Ishikawa (cell line): ENCODE measurements at regions not wholly inside any gene's neighbourhood (a gene's known extent, or its start where the extent isn't known, plus 50 kb on each side); places are given as distances from the start of the nearest gene placed in this dataset.

Experiments used
- CEBPB ChIP-seq: IDR thresholded peaks from 2 replicates; pipeline ENCODE4 v1.6.1; 2012
- CREB1 ChIP-seq: IDR thresholded peaks from 2 replicates; pipeline ENCODE4 v1.6.1; 2012; ENCODE audit warnings: low read depth
- EGR1 ChIP-seq: IDR thresholded peaks from 2 replicates; pipeline ENCODE4 v1.6.1; 2012
- EP300 ChIP-seq: IDR thresholded peaks from 2 replicates; pipeline ENCODE4 v1.6.1; 2012; ENCODE audit warnings: borderline replicate concordance
- FOXM1 ChIP-seq: IDR thresholded peaks from 2 replicates; pipeline ENCODE4 v1.6.1; 2012; ENCODE audit warnings: low read depth, borderline replicate concordance
- NFIC ChIP-seq: IDR thresholded peaks from 2 replicates; pipeline ENCODE4 v1.6.1; 2012
- RAD21 ChIP-seq: IDR thresholded peaks from 2 replicates; pipeline ENCODE4 v1.6.1; 2012; ENCODE audit warnings: low read depth
- TAF1 ChIP-seq: IDR thresholded peaks from 2 replicates; pipeline ENCODE4 v1.6.1; 2012; ENCODE audit warnings: low read depth, mild to moderate bottlenecking
- TCF12 ChIP-seq: IDR thresholded peaks from 2 replicates; pipeline ENCODE4 v1.6.1; 2012; ENCODE audit warnings: low read depth
- YY1 ChIP-seq: IDR thresholded peaks from 2 replicates; pipeline ENCODE4 v1.6.1; 2012; ENCODE audit warnings: low read depth
- TF ChIP-seq, protein P1 (sequence below): IDR thresholded peaks from 2 replicates; pipeline ENCODE4 v1.6.1; 2012; ENCODE audit warnings: low read depth, mild to moderate bottlenecking
- TF ChIP-seq, protein P2 (sequence below): IDR thresholded peaks from 2 replicates; pipeline ENCODE4 v1.6.1; 2012
- TF ChIP-seq, protein P3 (sequence below): IDR thresholded peaks from 2 replicates; pipeline ENCODE4 v1.6.1; 2012

- no peak for TF ChIP-seq RAD21
- TF ChIP-seq, protein P1, sequence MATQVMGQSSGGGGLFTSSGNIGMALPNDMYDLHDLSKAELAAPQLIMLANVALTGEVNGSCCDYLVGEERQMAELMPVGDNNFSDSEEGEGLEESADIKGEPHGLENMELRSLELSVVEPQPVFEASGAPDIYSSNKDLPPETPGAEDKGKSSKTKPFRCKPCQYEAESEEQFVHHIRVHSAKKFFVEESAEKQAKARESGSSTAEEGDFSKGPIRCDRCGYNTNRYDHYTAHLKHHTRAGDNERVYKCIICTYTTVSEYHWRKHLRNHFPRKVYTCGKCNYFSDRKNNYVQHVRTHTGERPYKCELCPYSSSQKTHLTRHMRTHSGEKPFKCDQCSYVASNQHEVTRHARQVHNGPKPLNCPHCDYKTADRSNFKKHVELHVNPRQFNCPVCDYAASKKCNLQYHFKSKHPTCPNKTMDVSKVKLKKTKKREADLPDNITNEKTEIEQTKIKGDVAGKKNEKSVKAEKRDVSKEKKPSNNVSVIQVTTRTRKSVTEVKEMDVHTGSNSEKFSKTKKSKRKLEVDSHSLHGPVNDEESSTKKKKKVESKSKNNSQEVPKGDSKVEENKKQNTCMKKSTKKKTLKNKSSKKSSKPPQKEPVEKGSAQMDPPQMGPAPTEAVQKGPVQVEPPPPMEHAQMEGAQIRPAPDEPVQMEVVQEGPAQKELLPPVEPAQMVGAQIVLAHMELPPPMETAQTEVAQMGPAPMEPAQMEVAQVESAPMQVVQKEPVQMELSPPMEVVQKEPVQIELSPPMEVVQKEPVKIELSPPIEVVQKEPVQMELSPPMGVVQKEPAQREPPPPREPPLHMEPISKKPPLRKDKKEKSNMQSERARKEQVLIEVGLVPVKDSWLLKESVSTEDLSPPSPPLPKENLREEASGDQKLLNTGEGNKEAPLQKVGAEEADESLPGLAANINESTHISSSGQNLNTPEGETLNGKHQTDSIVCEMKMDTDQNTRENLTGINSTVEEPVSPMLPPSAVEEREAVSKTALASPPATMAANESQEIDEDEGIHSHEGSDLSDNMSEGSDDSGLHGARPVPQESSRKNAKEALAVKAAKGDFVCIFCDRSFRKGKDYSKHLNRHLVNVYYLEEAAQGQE = no peak
- no peak for TF ChIP-seq EGR1
- TF ChIP-seq TAF1 = no peak
- TF ChIP-seq YY1 = no peak
- TF ChIP-seq CEBPB = no peak
- no peak for TF ChIP-seq EP300
- no peak for TF ChIP-seq CREB1
- no peak for TF ChIP-seq TCF12
- TF ChIP-seq, protein P2, sequence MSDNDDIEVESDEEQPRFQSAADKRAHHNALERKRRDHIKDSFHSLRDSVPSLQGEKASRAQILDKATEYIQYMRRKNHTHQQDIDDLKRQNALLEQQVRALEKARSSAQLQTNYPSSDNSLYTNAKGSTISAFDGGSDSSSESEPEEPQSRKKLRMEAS = no peak
- TF ChIP-seq FOXM1 = no peak
- TF ChIP-seq, protein P3, sequence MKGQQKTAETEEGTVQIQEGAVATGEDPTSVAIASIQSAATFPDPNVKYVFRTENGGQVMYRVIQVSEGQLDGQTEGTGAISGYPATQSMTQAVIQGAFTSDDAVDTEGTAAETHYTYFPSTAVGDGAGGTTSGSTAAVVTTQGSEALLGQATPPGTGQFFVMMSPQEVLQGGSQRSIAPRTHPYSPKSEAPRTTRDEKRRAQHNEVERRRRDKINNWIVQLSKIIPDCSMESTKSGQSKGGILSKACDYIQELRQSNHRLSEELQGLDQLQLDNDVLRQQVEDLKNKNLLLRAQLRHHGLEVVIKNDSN = no peak
- no peak for TF ChIP-seq NFIC
Measured at GRCh38 chrX:1094566-1095333, 117.7 kb downstream of the CRLF2 start.
